MCF 10A (cell line): ENCODE measurements at regions not wholly inside any gene's neighbourhood (a gene's known extent, or its start where the extent isn't known, plus 50 kb on each side); places are given as distances from the start of the nearest gene placed in this dataset.

Experiments
- BruUV-seq: library from RNA; stranded (reverse); fragments of 400-500 nt; replicated peaks from 2 replicates; lab custom pipeline; 2021; lab: Mats Ljungman, UMichigan
- CTCF ChIA-PET: fragments of 300-600 bp; sonication (Branson Sonifier 250); formaldehyde crosslinking; extraction: SDS; loops from one replicate; lab custom pipeline; 2021; ENCODE audit warnings: antibody characterized with exemption, inconsistent platforms; lab: Yijun Ruan, JAX
- POLR2A ChIA-PET: fragments of 300-600, 350-650 bp; sonication (Branson Sonifier 250); formaldehyde crosslinking; extraction: SDS; loops from one replicate; lab custom pipeline; 2020; ENCODE audit warnings: antibody characterized with exemption, inconsistent platforms; lab: Yijun Ruan, JAX
- DNase-seq: peaks from one replicate; pipeline ENCODE4 v3.0.0-alpha.2; 2018; ENCODE audit not compliant: unreplicated experiment
- H3K27ac Mint-ChIP-seq: one replicate; pipeline ENCODE4 v1.8.0; 2022; ENCODE audit warnings: mild to moderate bottlenecking, low read depth, mixed read lengths; ENCODE audit not compliant: unreplicated experiment
- H3K27me3 Mint-ChIP-seq: one replicate; pipeline ENCODE4 v1.8.0; 2022; ENCODE audit warnings: mixed read lengths; ENCODE audit not compliant: insufficient read depth, unreplicated experiment
- H3K36me3 Mint-ChIP-seq: one replicate; pipeline ENCODE4 v1.8.0; 2022; ENCODE audit warnings: mild to moderate bottlenecking, moderate library complexity, mixed read lengths; ENCODE audit not compliant: insufficient read depth, unreplicated experiment
- H3K4me1 Mint-ChIP-seq: one replicate; pipeline ENCODE4 v1.8.0; 2022; ENCODE audit warnings: mixed read lengths; ENCODE audit not compliant: insufficient read depth, unreplicated experiment
- H3K4me3 Mint-ChIP-seq: one replicate; pipeline ENCODE4 v1.8.0; 2022; ENCODE audit warnings: mild to moderate bottlenecking, moderate library complexity, mixed read lengths; ENCODE audit not compliant: unreplicated experiment
- H3K9me3 Mint-ChIP-seq: one replicate; pipeline ENCODE4 v1.8.0; 2022; ENCODE audit warnings: mixed read lengths; ENCODE audit not compliant: unreplicated experiment
- CTCF ChIP-seq: fragments of 200-600 bp; IDR thresholded peaks from one replicate; pipeline ENCODE4 v1.8.0; 2022; ENCODE audit warnings: antibody characterized with exemption, mild to moderate bottlenecking; ENCODE audit not compliant: unreplicated experiment
- intact Hi-C: fragments of 100-400 bp; cut with micrococcal nuclease; formaldehyde crosslinking; loops from 2 replicates; pipeline ENCODE4 v1.14.1; 2022

GRCh38 chr5:135173662-135174290, 139.7 kb upstream of the PITX1 start:
- Mint-ChIP-seq H3K36me3 (no peaks in the 10 kb centered on the region), H3K9me3 (no peaks in the 10 kb centered on the region), H3K4me3 (no peak overlapping the region), H3K4me1 (no peaks in the 10 kb centered on the region), H3K27me3 (peaks cover 22% of the 10 kb centered on the region), H3K27ac (no peak overlapping the region)
- CTCF ChIA-PET: interaction anchor here (0.6 to 0.9 kb wide), 4 partner anchors 9 to 159 kb away, joined by 3 to 5 read pairs (median 4); no protein-coding TSS in a partner anchor
- intact Hi-C loops: no loop called here
- TF ChIP-seq CTCF: no peak
- DNase-seq: no peak
- POLR2A ChIA-PET: interaction anchor here (0.7 to 1.5 kb wide), 2 partner anchors 15 to 33 kb away, joined by 3 to 7 read pairs; no protein-coding TSS in a partner anchor
- BruUV-seq: no TSS peak

DNA sequence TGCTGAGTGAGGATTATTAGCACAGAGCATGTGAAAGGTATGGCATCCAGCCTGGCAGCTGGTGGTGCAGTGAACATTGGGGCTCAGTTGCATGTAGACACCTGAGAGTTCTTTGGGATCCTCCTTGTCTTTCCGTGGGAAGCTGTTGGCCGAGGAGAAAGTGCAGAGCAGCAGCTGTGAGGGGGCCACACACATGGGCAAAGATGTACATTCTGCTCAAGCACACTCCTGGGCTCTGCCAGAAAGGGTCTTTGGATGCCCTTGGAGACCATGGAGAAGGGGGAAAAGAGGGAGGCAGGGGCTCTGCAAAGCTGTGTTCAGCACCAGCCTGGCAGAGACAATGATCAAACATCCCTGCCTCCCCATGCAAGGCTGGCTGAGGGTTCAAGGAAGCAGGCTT, 138.7 kb upstream of the PITX1 start:
- Mint-ChIP-seq H3K27me3 (peaks cover 22% of the 10 kb centered on the region), H3K9me3 (no peaks in the 10 kb centered on the region), H3K36me3 (no peaks in the 10 kb centered on the region), H3K27ac (no peak overlapping the region), H3K4me1 (no peaks in the 10 kb centered on the region), H3K4me3 (no peak overlapping the region)
- no peak for TF ChIP-seq CTCF
- CTCF ChIA-PET: interaction anchor here (0.6 to 0.7 kb wide), 2 partner anchors 127 to 757 kb away, joined by 3 read pairs; no protein-coding TSS in a partner anchor
- POLR2A ChIA-PET: interaction anchor here (1.5 kb wide), 1 partner anchor 32 kb away, joined by 7 read pairs; no protein-coding TSS in a partner anchor
- intact Hi-C loops: no loop called here
- DNase-seq: no peak
- no TSS peak for BruUV-seq

DNA sequence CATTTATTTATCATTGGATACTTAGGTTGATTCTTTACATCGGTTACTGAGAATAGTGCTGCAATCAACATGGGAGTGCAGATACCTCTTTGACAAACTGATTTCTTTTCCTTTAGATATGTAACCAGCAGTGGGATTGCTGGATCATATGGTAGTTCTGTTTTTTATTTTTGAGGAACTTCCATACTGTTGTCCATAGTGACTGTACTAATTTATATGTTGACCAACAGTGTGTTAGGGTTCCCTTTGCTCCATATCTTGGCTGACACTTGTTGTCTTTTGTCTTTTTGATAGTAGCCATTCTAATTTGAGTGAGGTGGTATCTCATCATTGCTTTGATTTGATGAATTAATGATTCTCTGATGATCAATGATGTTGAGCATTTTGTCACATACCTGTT, 137.3 kb upstream of the PITX1 start:
- no peak for TF ChIP-seq CTCF
- no TSS peak for BruUV-seq
- Mint-ChIP-seq H3K4me1 (no peaks in the 10 kb centered on the region), H3K9me3 (no peaks in the 10 kb centered on the region), H3K27me3 (peaks cover 22% of the 10 kb centered on the region), H3K36me3 (no peaks in the 10 kb centered on the region), H3K4me3 (no peak overlapping the region), H3K27ac (no peak overlapping the region)
- intact Hi-C loops: no loop called here
- DNase-seq: no peak
- ChIA-PET CTCF (no interaction called here), POLR2A (no interaction called here)

- H3K27ac Mint-ChIP-seq: no peak overlapping the region
- ChIA-PET POLR2A (no interaction called here), CTCF (no interaction called here)
- no peak for TF ChIP-seq CTCF
- H3K36me3 Mint-ChIP-seq: no peaks in the 10 kb centered on the region
- no TSS peak for BruUV-seq
- H3K4me1 Mint-ChIP-seq: no peaks in the 10 kb centered on the region
- intact Hi-C loops: no loop called here
- no peak for DNase-seq
- no peak overlapping the region for H3K4me3 Mint-ChIP-seq
- H3K27me3 Mint-ChIP-seq: peaks cover 22% of the 10 kb centered on the region
- H3K9me3 Mint-ChIP-seq: no peaks in the 10 kb centered on the region
Observed at GRCh38 chr5:135170500-135170899, 136.5 kb upstream of the PITX1 start.
